RWPE2 (cell line): ENCODE measurements at regions not wholly inside any gene's neighbourhood (a gene's known extent, or its start where the extent isn't known, plus 50 kb on each side); places are given as distances from the start of the nearest gene placed in this dataset.
"Not testable (repeated sequence)": the region's sequence is repeated elsewhere in the genome, so short reads cannot be mapped to it uniquely, and the experiment has no call there.

ENCODE experiments used
- ATAC-seq: fragments of 200-7000 bp; cut with Tn5 transposase; 3 replicates; pipeline ENCODE4 v1.9.1; 2021; ENCODE audit warnings: low read depth
- DNase-seq: peaks from one replicate; pipeline ENCODE4 v3.0.0-alpha.2; 2020; ENCODE audit warnings: low spot score
- H3K27ac ChIP-seq: fragments of 450-650 bp; 2 replicates; pipeline ENCODE4 v1.5.1; 2017; ENCODE audit warnings: mild to moderate bottlenecking; ENCODE audit not compliant: poor library complexity, severe bottlenecking
- H3K27me3 ChIP-seq: fragments of 250-450 bp; sonication (Bioruptor Pico); 2 replicates; pipeline ENCODE4 v1.5.1; 2021; ENCODE audit warnings: mild to moderate bottlenecking, moderate library complexity; ENCODE audit not compliant: insufficient read depth, poor library complexity, severe bottlenecking
- H3K36me3 ChIP-seq: fragments of 250-450 bp; sonication (Bioruptor Pico); 2 replicates; pipeline ENCODE4 v1.5.1; 2020; ENCODE audit warnings: low read depth, mild to moderate bottlenecking, moderate library complexity
- H3K4me1 ChIP-seq: fragments of 250-450 bp; sonication (Bioruptor Pico); 2 replicates; pipeline ENCODE4 v1.5.1; 2021; ENCODE audit warnings: mild to moderate bottlenecking, moderate library complexity; ENCODE audit not compliant: insufficient read depth, poor library complexity, severe bottlenecking
- H3K4me3 ChIP-seq: fragments of 250-450 bp; sonication (Bioruptor Pico); 2 replicates; pipeline ENCODE4 v1.5.1; 2021; ENCODE audit warnings: mild to moderate bottlenecking, moderate library complexity; ENCODE audit not compliant: severe bottlenecking
- H3K9me3 ChIP-seq: fragments of 250-450 bp; sonication (Bioruptor Pico); 2 replicates; pipeline ENCODE4 v1.5.1; 2021; ENCODE audit warnings: mild to moderate bottlenecking, moderate library complexity; ENCODE audit not compliant: severe bottlenecking
- TF ChIP-seq, protein P1 (sequence below): fragments of 450-650 bp; IDR thresholded peaks from one replicate; pipeline ENCODE4 v1.5.1; 2017; ENCODE audit warnings: mild to moderate bottlenecking, moderate library complexity; ENCODE audit not compliant: poor library complexity, severe bottlenecking

GRCh38 chr16:29117631-29118030, 132.8 kb downstream of the LAT start:
- TF ChIP-seq, protein P1, sequence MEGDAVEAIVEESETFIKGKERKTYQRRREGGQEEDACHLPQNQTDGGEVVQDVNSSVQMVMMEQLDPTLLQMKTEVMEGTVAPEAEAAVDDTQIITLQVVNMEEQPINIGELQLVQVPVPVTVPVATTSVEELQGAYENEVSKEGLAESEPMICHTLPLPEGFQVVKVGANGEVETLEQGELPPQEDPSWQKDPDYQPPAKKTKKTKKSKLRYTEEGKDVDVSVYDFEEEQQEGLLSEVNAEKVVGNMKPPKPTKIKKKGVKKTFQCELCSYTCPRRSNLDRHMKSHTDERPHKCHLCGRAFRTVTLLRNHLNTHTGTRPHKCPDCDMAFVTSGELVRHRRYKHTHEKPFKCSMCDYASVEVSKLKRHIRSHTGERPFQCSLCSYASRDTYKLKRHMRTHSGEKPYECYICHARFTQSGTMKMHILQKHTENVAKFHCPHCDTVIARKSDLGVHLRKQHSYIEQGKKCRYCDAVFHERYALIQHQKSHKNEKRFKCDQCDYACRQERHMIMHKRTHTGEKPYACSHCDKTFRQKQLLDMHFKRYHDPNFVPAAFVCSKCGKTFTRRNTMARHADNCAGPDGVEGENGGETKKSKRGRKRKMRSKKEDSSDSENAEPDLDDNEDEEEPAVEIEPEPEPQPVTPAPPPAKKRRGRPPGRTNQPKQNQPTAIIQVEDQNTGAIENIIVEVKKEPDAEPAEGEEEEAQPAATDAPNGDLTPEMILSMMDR: no peak
- ATAC-seq: no peak
- no peaks in the 10 kb centered on the region for H3K36me3 ChIP-seq
- H3K4me1 ChIP-seq: no peaks in the 10 kb centered on the region
- H3K4me3 ChIP-seq: no peak overlapping the region
- no peaks in the 10 kb centered on the region for H3K27me3 ChIP-seq
- no peak for DNase-seq
- H3K9me3 ChIP-seq: no peaks in the 10 kb centered on the region
- no peak overlapping the region for H3K27ac ChIP-seq

- ATAC-seq (no peak), DNase-seq (no peak)
- H3K9me3 ChIP-seq: no peaks in the 10 kb centered on the region
- TF ChIP-seq, protein P1: no peak
- H3K4me1 ChIP-seq: no peaks in the 10 kb centered on the region
- no peaks in the 10 kb centered on the region for H3K27me3 ChIP-seq
- no peaks in the 10 kb centered on the region for H3K36me3 ChIP-seq
- H3K4me3 ChIP-seq: no peak overlapping the region
- H3K27ac ChIP-seq: no peak overlapping the region
Observed at GRCh38 chr16:29116980-29117379, 132.1 kb downstream of the LAT start.

DNA sequence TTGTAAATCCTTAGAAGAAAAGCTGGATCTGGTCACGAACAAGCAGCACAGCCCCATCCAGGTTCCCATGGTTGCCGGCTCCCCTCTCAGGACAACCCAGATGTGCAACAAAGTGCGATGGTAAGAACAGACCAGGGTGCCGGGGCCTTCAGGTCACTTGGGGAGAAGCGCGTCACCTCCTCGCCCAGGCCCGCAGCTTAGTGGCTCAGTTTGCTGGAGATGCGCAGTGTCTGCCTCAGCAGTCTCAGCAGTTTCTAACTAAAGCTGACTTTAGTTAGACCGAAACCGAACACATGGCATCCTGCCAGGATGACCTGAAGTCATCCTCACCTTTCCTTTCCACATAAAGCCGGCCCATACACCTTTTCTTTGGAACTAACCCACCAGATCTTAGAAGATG, 131.4 kb downstream of the LAT start:
- H3K4me3 ChIP-seq, ATAC-seq, H3K36me3 ChIP-seq, H3K27ac ChIP-seq, H3K27me3 ChIP-seq, H3K9me3 ChIP-seq, H3K4me1 ChIP-seq, DNase-seq: not testable (repeated sequence)

GRCh38 chr16:29115802-29116141, 130.9 kb downstream of the LAT start:
- TF ChIP-seq, protein P1: peak; percentile 0
- DNase-seq, H3K27ac ChIP-seq: not testable (repeated sequence)

DNA sequence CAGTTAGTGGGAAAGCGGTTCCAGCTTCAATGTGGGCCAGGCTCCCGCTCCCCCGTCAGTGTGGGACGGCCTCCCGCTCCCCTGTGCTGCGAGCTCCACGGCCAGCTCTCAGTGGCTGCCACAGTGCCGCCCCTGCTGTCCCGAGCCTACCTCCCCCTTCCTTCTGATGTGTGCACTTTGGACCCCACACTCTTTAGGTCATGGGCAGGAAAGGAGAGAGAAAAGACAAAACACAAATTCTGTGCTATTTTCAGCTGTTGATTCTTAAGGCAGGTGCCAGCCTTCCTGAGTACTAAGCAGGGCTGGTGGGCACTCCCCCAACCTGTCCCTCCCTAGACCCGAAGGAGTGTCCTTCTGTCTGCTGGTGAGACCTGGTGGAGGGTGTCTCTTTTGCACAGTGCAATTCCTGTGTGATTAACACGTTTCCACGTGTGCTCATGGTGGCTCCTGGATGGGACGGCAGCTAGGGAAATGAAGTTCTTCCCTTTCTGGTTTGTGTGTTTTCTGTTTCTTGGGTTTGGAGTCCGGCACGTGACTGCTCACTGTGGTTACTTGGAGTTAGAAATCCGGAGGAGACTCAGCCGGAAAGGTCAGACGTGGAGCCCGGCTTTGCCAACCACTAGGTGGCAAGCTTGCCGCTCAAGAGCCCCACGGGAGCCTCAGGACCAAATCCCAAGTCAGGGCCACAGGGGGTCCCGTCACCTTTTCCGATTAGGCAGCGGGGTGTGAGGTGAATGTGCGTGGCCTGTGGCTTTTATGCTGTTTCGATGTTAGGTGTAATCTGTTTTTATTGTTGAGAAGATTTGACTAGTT, 130.3 kb downstream of the LAT start:
- TF ChIP-seq, protein P1: peak; percentile 74
- not testable (repeated sequence) for H3K4me1 ChIP-seq, H3K9me3 ChIP-seq, H3K27ac ChIP-seq, H3K36me3 ChIP-seq, H3K27me3 ChIP-seq, DNase-seq, H3K4me3 ChIP-seq
- peak; percentile 89 for ATAC-seq

More at GRCh38 chr16:29115802-29116141, 130.9 kb downstream of the LAT start:
- H3K9me3 ChIP-seq, H3K27me3 ChIP-seq, H3K4me1 ChIP-seq, ATAC-seq, H3K4me3 ChIP-seq, H3K36me3 ChIP-seq: not testable (repeated sequence)
